Endothelial cell of umbilical vein (primary cell): ENCODE measurements at regions not wholly inside any gene's neighbourhood (a gene's known extent, or its start where the extent isn't known, plus 50 kb on each side); places are given as distances from the start of the nearest gene placed in this dataset.

Experiments
- BruUV-seq: library from RNA; stranded (reverse); fragments of 400-500 nt; replicated peaks from 2 replicates; lab custom pipeline; 2021; lab: Mats Ljungman, UMichigan
- CTCF ChIA-PET: fragments of 300-600, 350-600 bp; sonication (Branson Sonifier 250); formaldehyde crosslinking; loops from one replicate; lab custom pipeline; 2021; ENCODE audit warnings: antibody characterized with exemption, inconsistent platforms; lab: Charles Lee
- POLR2A ChIA-PET: fragments of 300-600, 350-600 bp; sonication (Branson Sonifier 250); formaldehyde crosslinking; loops from one replicate; lab custom pipeline; 2021; ENCODE audit warnings: antibody characterized with exemption, inconsistent platforms; lab: Charles Lee
- DNase-seq: peaks from one replicate; pipeline ENCODE4 v3.0.0-alpha.2; 2011; ENCODE audit warnings: low read depth, low spot score
- FAIRE-seq: peaks from 2 replicates; lab custom pipeline; 2011; peaks lifted over from hg19 to GRCh38; lab: Jason Lieb, UNC
- H2AFZ ChIP-seq: 2 replicates; pipeline ENCODE4 v1.6.0; 2012; ENCODE audit warnings: low read depth, low read length, control low read depth, inconsistent platforms
- H3K27ac ChIP-seq: 2 replicates; pipeline ENCODE4 v1.5.1; 2011; ENCODE audit warnings: low read depth, mild to moderate bottlenecking, control low read depth, low read length, moderate library complexity; ENCODE audit not compliant: insufficient read depth
- H3K27me3 ChIP-seq, 2 experiments: 2 replicates each; pipeline versions ENCODE4 v1.6.0 to v1.6.1; 2011; ENCODE audit warnings: low read length in 2 of 2, mixed read lengths in 1 of 2; ENCODE audit not compliant: control insufficient read depth in 2 of 2, insufficient read depth in 2 of 2
- H3K36me3 ChIP-seq, 2 experiments: 2 replicates in 1 of 2; 3 replicates in 1 of 2; pipeline ENCODE4 v1.5.1; 2011; ENCODE audit warnings: low read length in 2 of 2, mild to moderate bottlenecking in 1 of 2, moderate library complexity in 1 of 2; ENCODE audit not compliant: control insufficient read depth in 2 of 2, insufficient read depth in 2 of 2; ENCODE audit errors: extremely low read depth in 1 of 2
- H3K4me1 ChIP-seq: 3 replicates; pipeline ENCODE4 v1.5.1; 2011; ENCODE audit warnings: mild to moderate bottlenecking, low read length; ENCODE audit not compliant: control insufficient read depth, insufficient read depth; ENCODE audit errors: extremely low read depth
- H3K4me2 ChIP-seq: 2 replicates; pipeline ENCODE4 v1.6.1; 2011; ENCODE audit warnings: low read length, control low read depth, mixed read lengths; ENCODE audit not compliant: insufficient read depth
- H3K4me3 ChIP-seq, 3 experiments: fragments of 200-600 bp in 1 of 3; sonication (generic), shearing (Covaris generic) in 1 of 3; replicated peaks in 1 of 3; 2 replicates each; pipeline ENCODE4 v1.5.1; 2011 to 2016; ENCODE audit warnings: control low read depth in 3 of 3, low read length in 3 of 3, mild to moderate bottlenecking in 2 of 3, inconsistent platforms in 1 of 3, low read depth in 1 of 3, moderate library complexity in 1 of 3; ENCODE audit not compliant: insufficient read depth in 1 of 3
- H3K79me2 ChIP-seq: 2 replicates; pipeline ENCODE4 v1.6.0; 2012; ENCODE audit warnings: low read length, inconsistent platforms; ENCODE audit not compliant: control insufficient read depth, insufficient read depth
- H3K9ac ChIP-seq: replicated peaks from 2 replicates; pipeline ENCODE3; 2011; ENCODE audit warnings: low read length, control low read depth; ENCODE audit not compliant: insufficient read depth; ENCODE audit errors: extremely low read depth
- H3K9me1 ChIP-seq: replicated peaks from 3 replicates; pipeline ENCODE4 v1.6.0; 2011; ENCODE audit warnings: mild to moderate bottlenecking, low read length; ENCODE audit not compliant: control insufficient read depth, insufficient read depth; ENCODE audit errors: extremely low read depth
- H3K9me3 ChIP-seq: replicated peaks from 2 replicates; pipeline ENCODE4 v1.5.1; 2012; ENCODE audit warnings: low read length, inconsistent platforms; ENCODE audit not compliant: control insufficient read depth, insufficient read depth
- H4K20me1 ChIP-seq: replicated peaks from 2 replicates; pipeline ENCODE3; 2011; ENCODE audit warnings: mild to moderate bottlenecking, low read length; ENCODE audit not compliant: control insufficient read depth, insufficient read depth; ENCODE audit errors: extremely low read depth
- EZH2 ChIP-seq: IDR thresholded peaks from 2 replicates; pipeline ENCODE4 v1.6.1; 2012; ENCODE audit warnings: borderline replicate concordance, low read depth, mild to moderate bottlenecking, moderate library complexity, low read length, inconsistent platforms; ENCODE audit not compliant: severe bottlenecking
- FOS ChIP-seq: IDR thresholded peaks from 2 replicates; pipeline ENCODE4 v1.6.1; 2011; ENCODE audit warnings: mild to moderate bottlenecking, low read length, moderate library complexity, borderline replicate concordance; ENCODE audit not compliant: insufficient read depth
- GATA2 ChIP-seq: IDR thresholded peaks from 2 replicates; pipeline ENCODE4 v1.7.0; 2011; ENCODE audit warnings: low read depth, mild to moderate bottlenecking, moderate library complexity, mixed read lengths, low read length; ENCODE audit not compliant: insufficient read length, insufficient read depth
- JUN ChIP-seq: IDR thresholded peaks from 2 replicates; pipeline ENCODE4 v1.6.1; 2011; ENCODE audit warnings: borderline replicate concordance, low read depth; ENCODE audit not compliant: insufficient read length, insufficient read depth
- MAX ChIP-seq: IDR thresholded peaks from 2 replicates; pipeline ENCODE4 v1.6.1; 2011; ENCODE audit not compliant: insufficient read depth, insufficient read length
- MYC ChIP-seq: IDR thresholded peaks from one replicate; pipeline ENCODE4 v1.6.1; 2011; ENCODE audit warnings: mild to moderate bottlenecking, low read depth, low read length
- POLR2A ChIP-seq: IDR thresholded peaks from 2 replicates; pipeline ENCODE4 v1.6.1; 2012; ENCODE audit warnings: low read depth, mild to moderate bottlenecking, control low read depth, low read length
- POLR2AphosphoS5 ChIP-seq: IDR thresholded peaks from 2 replicates; pipeline ENCODE4 v1.6.1; 2012; ENCODE audit warnings: low read depth, mild to moderate bottlenecking, control low read depth, low read length, moderate library complexity; ENCODE audit not compliant: insufficient read depth
- dilution Hi-C: fragments of 300-500 bp; cut with MboI; formaldehyde crosslinking; loops from one replicate; pipeline ENCODE4 v1.15.0; 2019; ENCODE audit warnings: low sequenced_read_pairs; ENCODE audit not compliant: extremely low pct_ligation_motif_present
- intact Hi-C: fragments of 100-400 bp; cut with micrococcal nuclease; formaldehyde crosslinking; loops from one replicate; pipeline ENCODE4 v1.10.0; 2022
- TF ChIP-seq, protein P1 (sequence below), 2 donors: IDR thresholded peaks; 1 replicate in 1 of 2; 2 replicates in 1 of 2; pipeline ENCODE4 v1.5.1; 2011; ENCODE audit warnings: low read length in 2 of 2, mild to moderate bottlenecking in 2 of 2, moderate library complexity in 2 of 2, control low read depth in 1 of 2, inconsistent platforms in 1 of 2, low read depth in 1 of 2; ENCODE audit not compliant: insufficient read depth in 1 of 2; ENCODE audit errors: extremely low read depth in 1 of 2

- Histone ChIP-seq H4K20me1 (no peaks in the 10 kb centered on the region), H3K27me3 (no peaks in the 10 kb centered on the region), H3K4me2 (peak overlapping the region; percentile 23), H3K9me3 (no peaks in the 10 kb centered on the region), H3K9me1 (no peaks in the 10 kb centered on the region), H2AFZ (no peak overlapping the region), H3K36me3 (no peaks in the 10 kb centered on the region), H3K79me2 (peaks cover 74% of the 10 kb centered on the region), H3K4me1 (peaks cover 77% of the 10 kb centered on the region), H3K27ac (no peak overlapping the region), H3K4me3 (no peak overlapping the region), H3K9ac (no peak overlapping the region)
- intact Hi-C loops (no loop called here), dilution Hi-C loops (no loop called here)
- DNase-seq = peak; percentile 46
- BruUV-seq = no TSS peak
- CTCF ChIA-PET = interaction anchor here (1.0 to 3.0 kb wide), 5 partner anchors 11 to 44 kb away, joined by 3 to 27 read pairs (median 3); no protein-coding TSS in a partner anchor
- POLR2A ChIA-PET = no interaction called here
- no peak for TF ChIP-seq FOS
- no peak for FAIRE-seq
These were observed 75.5 kb upstream of the IPO9 start for GRCh38 chr1:201753492-201753891.

- no TSS peak for BruUV-seq
- H3K9ac ChIP-seq = no peak overlapping the region
- H4K20me1 ChIP-seq = no peaks in the 10 kb centered on the region
- TF ChIP-seq EZH2 (no peak), JUN (no peak), FOS (no peak), POLR2A (no peak), POLR2AphosphoS5 (no peak), MYC (no peak), GATA2 (no peak), MAX (no peak)
- TF ChIP-seq, protein P1, sequence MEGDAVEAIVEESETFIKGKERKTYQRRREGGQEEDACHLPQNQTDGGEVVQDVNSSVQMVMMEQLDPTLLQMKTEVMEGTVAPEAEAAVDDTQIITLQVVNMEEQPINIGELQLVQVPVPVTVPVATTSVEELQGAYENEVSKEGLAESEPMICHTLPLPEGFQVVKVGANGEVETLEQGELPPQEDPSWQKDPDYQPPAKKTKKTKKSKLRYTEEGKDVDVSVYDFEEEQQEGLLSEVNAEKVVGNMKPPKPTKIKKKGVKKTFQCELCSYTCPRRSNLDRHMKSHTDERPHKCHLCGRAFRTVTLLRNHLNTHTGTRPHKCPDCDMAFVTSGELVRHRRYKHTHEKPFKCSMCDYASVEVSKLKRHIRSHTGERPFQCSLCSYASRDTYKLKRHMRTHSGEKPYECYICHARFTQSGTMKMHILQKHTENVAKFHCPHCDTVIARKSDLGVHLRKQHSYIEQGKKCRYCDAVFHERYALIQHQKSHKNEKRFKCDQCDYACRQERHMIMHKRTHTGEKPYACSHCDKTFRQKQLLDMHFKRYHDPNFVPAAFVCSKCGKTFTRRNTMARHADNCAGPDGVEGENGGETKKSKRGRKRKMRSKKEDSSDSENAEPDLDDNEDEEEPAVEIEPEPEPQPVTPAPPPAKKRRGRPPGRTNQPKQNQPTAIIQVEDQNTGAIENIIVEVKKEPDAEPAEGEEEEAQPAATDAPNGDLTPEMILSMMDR (IDR thresholded peaks at IDR 0.05; ENCODE audit: extremely low read depth in 1 of 2, insufficient read depth in 1 of 2, low read depth in 1 of 2, low read length in 2 of 2) = no peak
- H3K4me3 ChIP-seq = no peak overlapping the region
- dilution Hi-C loops (no loop called here), intact Hi-C loops (no loop called here)
- no peak overlapping the region for H3K4me2 ChIP-seq
- no peak overlapping the region for H2AFZ ChIP-seq
- no peaks in the 10 kb centered on the region for H3K9me1 ChIP-seq
- no peaks in the 10 kb centered on the region for H3K27me3 ChIP-seq
- peaks cover 68% of the 10 kb centered on the region for H3K4me1 ChIP-seq
- no peaks in the 10 kb centered on the region for H3K9me3 ChIP-seq
- H3K27ac ChIP-seq = no peak overlapping the region
- no peaks in the 10 kb centered on the region for H3K36me3 ChIP-seq
- FAIRE-seq (no peak), DNase-seq (no peak)
- CTCF ChIA-PET = interaction anchor here (3.0 kb wide), 1 partner anchor 37 kb away, joined by 27 read pairs; no protein-coding TSS in a partner anchor
- POLR2A ChIA-PET = no interaction called here
- H3K79me2 ChIP-seq = peaks cover 74% of the 10 kb centered on the region
These were observed 74.6 kb upstream of the IPO9 start for GRCh38 chr1:201754353-201754752.
